ENCODE measurements at regions not wholly inside any gene's neighbourhood (a gene's known extent, or its start where the extent isn't known, plus 50 kb on each side); places are given as distances from the start of the nearest gene placed in this dataset.

DNA sequence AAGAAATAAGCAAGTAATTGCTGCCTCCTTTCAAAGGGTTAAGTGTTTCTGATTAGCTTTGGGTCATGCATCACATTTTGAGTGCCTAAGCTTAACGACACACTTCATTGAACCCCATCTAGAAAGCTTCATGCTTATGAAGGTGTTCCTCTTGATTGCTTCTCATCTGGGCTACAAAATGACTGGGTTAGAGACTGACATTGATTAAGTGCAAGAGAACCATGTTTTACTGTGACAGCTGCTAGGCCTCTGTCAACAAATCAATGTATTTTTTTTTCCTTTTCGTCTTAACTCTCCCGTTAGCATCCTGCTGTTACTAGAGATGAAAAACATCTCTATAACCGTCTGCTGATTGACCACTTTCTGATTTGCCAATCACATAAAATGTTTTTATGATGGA, 725.0 kb downstream of the TLE1 start:
- TF ChIP-seq, protein P1, sequence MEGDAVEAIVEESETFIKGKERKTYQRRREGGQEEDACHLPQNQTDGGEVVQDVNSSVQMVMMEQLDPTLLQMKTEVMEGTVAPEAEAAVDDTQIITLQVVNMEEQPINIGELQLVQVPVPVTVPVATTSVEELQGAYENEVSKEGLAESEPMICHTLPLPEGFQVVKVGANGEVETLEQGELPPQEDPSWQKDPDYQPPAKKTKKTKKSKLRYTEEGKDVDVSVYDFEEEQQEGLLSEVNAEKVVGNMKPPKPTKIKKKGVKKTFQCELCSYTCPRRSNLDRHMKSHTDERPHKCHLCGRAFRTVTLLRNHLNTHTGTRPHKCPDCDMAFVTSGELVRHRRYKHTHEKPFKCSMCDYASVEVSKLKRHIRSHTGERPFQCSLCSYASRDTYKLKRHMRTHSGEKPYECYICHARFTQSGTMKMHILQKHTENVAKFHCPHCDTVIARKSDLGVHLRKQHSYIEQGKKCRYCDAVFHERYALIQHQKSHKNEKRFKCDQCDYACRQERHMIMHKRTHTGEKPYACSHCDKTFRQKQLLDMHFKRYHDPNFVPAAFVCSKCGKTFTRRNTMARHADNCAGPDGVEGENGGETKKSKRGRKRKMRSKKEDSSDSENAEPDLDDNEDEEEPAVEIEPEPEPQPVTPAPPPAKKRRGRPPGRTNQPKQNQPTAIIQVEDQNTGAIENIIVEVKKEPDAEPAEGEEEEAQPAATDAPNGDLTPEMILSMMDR (IDR thresholded peaks at IDR 0.05; ENCODE audit: low read depth, low read length), result no peak
- DNase-seq (ENCODE audit: extremely low read depth, low read depth), result no peak

DNA sequence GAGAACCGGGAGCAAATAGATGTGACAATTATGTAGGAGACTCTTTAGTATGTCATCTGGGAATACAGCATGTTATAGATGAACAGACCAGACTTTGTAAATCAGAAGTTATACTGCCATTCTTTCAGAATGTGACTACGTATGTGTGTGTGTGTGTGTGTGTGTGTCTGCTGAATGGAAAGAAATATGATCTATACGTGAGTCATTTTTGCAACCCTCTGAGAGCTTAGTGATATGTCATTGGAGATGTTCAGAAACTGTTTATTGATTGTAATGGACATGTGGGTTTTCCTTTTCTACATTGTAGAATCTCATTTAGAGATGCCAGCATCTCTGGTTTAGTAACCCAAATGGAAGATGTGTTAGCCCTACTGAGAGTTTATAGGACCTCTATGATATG, 731.5 kb downstream of the TLE1 start:
- TF ChIP-seq, protein P1 (IDR thresholded peaks at IDR 0.05; ENCODE audit: low read depth, low read length), result no peak
- DNase-seq (ENCODE audit: extremely low read depth, low read depth), result no peak

DNA sequence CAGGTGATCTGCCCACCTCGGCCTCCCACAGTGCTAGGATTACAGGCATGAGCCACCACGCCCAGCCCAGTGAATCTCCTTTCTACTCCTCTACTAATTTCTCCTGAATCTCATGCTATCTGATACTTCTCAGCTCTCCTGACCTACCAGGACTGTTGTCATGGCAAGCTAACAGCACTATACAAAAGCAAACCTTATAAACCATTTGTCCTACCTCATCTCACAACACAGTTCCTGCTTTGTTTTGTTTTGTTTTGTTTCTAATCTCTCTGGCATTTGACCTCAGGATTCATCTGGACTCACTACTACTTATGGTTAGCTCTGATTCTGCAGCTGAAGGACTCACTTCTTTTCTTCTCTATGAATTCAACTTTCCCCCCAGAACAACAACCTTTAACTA, 734.8 kb downstream of the TLE1 start:
- DNase-seq (ENCODE audit: extremely low read depth, low read depth), result no peak
- TF ChIP-seq, protein P1 (IDR thresholded peaks at IDR 0.05; ENCODE audit: low read depth, low read length), result no peak

DNA sequence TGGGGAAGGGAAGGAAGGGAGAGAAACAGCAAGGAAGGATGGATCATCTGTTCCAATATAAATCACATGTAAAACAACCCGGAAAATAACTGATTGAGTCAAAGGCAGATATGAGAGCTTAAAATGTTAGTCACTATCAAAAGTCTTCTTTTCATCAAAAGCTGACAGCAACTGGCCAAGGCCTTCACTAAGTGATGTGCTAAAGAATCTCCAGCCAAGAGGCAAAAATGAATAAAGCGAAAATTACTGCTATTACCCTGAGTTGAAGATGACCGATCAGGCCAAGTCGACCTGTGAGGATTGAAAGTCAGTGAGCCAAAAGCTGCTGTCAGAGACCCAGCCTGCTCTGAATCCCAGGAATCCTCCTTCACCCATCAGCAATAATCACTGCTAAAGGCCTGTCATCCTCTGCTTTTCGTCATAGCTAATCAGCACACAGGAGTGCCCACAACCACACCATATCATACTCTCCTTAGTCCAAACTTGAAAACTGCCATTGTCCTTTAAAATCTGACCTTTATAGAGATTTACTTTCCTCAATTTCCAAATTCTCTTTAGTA, 736.9 kb downstream of the TLE1 start:
- DNase-seq (ENCODE audit: extremely low read depth, low read depth), result no peak
- TF ChIP-seq, protein P1 (IDR thresholded peaks at IDR 0.05; ENCODE audit: low read depth, low read length), result no peak

DNA sequence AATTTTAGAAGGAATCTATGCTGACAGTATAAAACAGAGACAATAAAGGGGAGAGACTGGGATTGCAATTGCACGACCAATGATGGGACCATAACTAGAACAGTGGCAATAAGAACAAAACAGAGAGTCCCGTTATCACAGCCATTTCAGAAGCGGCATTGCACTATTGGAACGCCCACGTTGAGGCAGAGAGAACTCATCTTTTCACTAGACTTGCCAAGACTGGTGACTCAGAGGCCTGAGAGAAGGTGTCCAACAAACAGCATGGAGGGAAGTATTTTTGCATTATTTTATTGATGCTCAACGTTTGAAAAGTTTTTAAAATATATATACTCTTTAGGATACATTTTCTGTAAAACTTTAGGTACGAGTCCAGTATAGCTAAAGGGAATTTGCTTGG, 737.7 kb downstream of the TLE1 start:
- DNase-seq (ENCODE audit: extremely low read depth, low read depth), result no peak
- TF ChIP-seq, protein P1 (IDR thresholded peaks at IDR 0.05; ENCODE audit: low read depth, low read length), result no peak

DNA sequence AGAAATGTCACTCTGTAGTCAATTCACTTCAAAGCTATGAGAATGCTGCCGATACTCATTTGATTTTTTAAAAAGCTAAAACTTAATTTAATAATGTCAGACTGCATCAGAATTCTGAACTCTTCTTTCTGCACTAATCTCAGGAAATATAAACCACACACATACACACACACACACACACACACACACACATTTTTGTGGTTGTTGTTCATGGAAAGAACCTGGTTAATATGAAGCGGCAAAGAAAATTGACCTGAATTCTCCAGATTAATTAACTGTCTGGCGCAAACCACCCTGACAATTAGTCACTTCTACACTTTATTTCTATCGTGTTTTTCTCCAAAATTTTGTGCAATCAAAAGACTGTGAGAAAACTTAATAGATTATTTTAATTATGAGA, 740.5 kb downstream of the TLE1 start:
- TF ChIP-seq, protein P1 (IDR thresholded peaks at IDR 0.05; ENCODE audit: low read depth, low read length), result no peak
- DNase-seq (ENCODE audit: extremely low read depth, low read depth), result no peak

DNA sequence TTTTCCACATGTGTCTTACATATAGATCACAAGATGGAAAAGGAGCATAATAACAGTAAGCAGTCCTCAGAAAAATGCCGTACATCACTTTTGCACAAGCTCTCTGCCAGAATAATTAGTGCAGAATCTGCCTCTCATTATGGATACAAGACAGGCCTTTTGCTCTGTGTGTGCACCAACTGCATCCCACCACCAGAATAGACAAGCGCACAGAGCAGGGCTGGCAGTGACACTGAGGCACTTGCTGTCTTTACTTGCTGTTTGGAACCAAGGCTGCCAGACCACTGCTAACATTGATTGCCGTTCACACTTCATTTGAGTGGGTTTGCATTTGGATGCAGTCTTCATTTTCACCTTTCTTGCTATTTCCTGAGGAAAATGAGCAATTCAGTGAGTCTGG, 741.3 kb downstream of the TLE1 start:
- no peak for DNase-seq (ENCODE audit: extremely low read depth, low read depth)
- TF ChIP-seq, protein P1 (IDR thresholded peaks at IDR 0.05; ENCODE audit: low read depth, low read length), result no peak

Data from AG09319 (cell line).